ENCODE measurements at regions not wholly inside any gene's neighbourhood (a gene's known extent, or its start where the extent isn't known, plus 50 kb on each side); places are given as distances from the start of the nearest gene placed in this dataset.
"Not testable (repeated sequence)": the region's sequence is repeated elsewhere in the genome, so short reads cannot be mapped to it uniquely, and the experiment has no call there.

GRCh38 chr10:23779301-23779700 is 340.4 kb downstream of the OTUD1 start:
- peaks cover 0 to 1% (median 0%) of the 10 kb centered on the region in 5 donors for H3K9me3 ChIP-seq (ENCODE audit: control insufficient read depth in 5 of 5, low read length in 5 of 5)
- no peak overlapping the region for H3K9ac ChIP-seq (ENCODE audit: low read length in 5 of 5)
- no peak overlapping the region for H3K4me3 ChIP-seq (ENCODE audit: low read depth in 1 of 5, low read length in 5 of 5)
- H3K4me1 ChIP-seq (ENCODE audit: control insufficient read depth in 5 of 5, insufficient read depth in 5 of 5, low read length in 5 of 5): no peaks in the 10 kb centered on the region
- H3K27me3 ChIP-seq (ENCODE audit: control insufficient read depth in 5 of 5, insufficient read depth in 4 of 5, low read length in 5 of 5): no peaks in the 10 kb centered on the region
- H3K27ac ChIP-seq (ENCODE audit: low read depth, low read length): no peak overlapping the region
- H3K36me3 ChIP-seq (ENCODE audit: control insufficient read depth in 5 of 5, insufficient read depth in 5 of 5, low read length in 5 of 5): no peaks in the 10 kb centered on the region

GRCh38 chr10:23780331-23780730 is 341.5 kb downstream of the OTUD1 start:
- Histone ChIP-seq H3K27ac (ENCODE audit: low read depth, low read length) (no peak overlapping the region), H3K27me3 (ENCODE audit: control insufficient read depth in 5 of 5, insufficient read depth in 4 of 5, low read length in 5 of 5) (no peaks in the 10 kb centered on the region), H3K36me3 (ENCODE audit: control insufficient read depth in 5 of 5, insufficient read depth in 5 of 5, low read length in 5 of 5) (no peaks in the 10 kb centered on the region), H3K4me3 (ENCODE audit: low read depth in 1 of 5, low read length in 5 of 5) (no peak overlapping the region), H3K9me3 (ENCODE audit: control insufficient read depth in 5 of 5, low read length in 5 of 5) (no peaks in the 10 kb centered on the region), H3K4me1 (ENCODE audit: control insufficient read depth in 5 of 5, insufficient read depth in 5 of 5, low read length in 5 of 5) (no peaks in the 10 kb centered on the region), H3K9ac (ENCODE audit: low read length in 5 of 5) (no peak overlapping the region)

- Histone ChIP-seq H3K27ac (ENCODE audit: low read depth, low read length) (no peak overlapping the region), H3K4me1 (ENCODE audit: control insufficient read depth in 5 of 5, insufficient read depth in 5 of 5, low read length in 5 of 5) (peaks cover 0 to 5% (median 0%) of the 10 kb centered on the region in 5 donors), H3K36me3 (ENCODE audit: control insufficient read depth in 5 of 5, insufficient read depth in 5 of 5, low read length in 5 of 5) (no peaks in the 10 kb centered on the region), H3K4me3 (ENCODE audit: low read depth in 1 of 5, low read length in 5 of 5) (no peak overlapping the region), H3K9ac (ENCODE audit: low read length in 5 of 5) (no peak overlapping the region), H3K9me3 (ENCODE audit: control insufficient read depth in 5 of 5, low read length in 5 of 5) (no peaks in the 10 kb centered on the region), H3K27me3 (ENCODE audit: control insufficient read depth in 5 of 5, insufficient read depth in 4 of 5, low read length in 5 of 5) (no peaks in the 10 kb centered on the region)
These were observed 347.7 kb downstream of the OTUD1 start for GRCh38 chr10:23786594-23786993.

- Histone ChIP-seq H3K4me1 (ENCODE audit: control insufficient read depth in 5 of 5, insufficient read depth in 5 of 5, low read length in 5 of 5) (peaks cover 0 to 3% (median 0%) of the 10 kb centered on the region in 5 donors), H3K27me3 (ENCODE audit: control insufficient read depth in 5 of 5, insufficient read depth in 4 of 5, low read length in 5 of 5) (no peaks in the 10 kb centered on the region), H3K9me3 (ENCODE audit: control insufficient read depth in 5 of 5, low read length in 5 of 5) (no peaks in the 10 kb centered on the region), H3K27ac (ENCODE audit: low read depth, low read length) (no peak overlapping the region), H3K36me3 (ENCODE audit: control insufficient read depth in 5 of 5, insufficient read depth in 5 of 5, low read length in 5 of 5) (no peaks in the 10 kb centered on the region), H3K4me3 (ENCODE audit: low read depth in 1 of 5, low read length in 5 of 5) (no peak overlapping the region), H3K9ac (ENCODE audit: low read length in 5 of 5) (no peak overlapping the region)
These were observed 354.7 kb downstream of the OTUD1 start for GRCh38 chr10:23793577-23793976.

DNA sequence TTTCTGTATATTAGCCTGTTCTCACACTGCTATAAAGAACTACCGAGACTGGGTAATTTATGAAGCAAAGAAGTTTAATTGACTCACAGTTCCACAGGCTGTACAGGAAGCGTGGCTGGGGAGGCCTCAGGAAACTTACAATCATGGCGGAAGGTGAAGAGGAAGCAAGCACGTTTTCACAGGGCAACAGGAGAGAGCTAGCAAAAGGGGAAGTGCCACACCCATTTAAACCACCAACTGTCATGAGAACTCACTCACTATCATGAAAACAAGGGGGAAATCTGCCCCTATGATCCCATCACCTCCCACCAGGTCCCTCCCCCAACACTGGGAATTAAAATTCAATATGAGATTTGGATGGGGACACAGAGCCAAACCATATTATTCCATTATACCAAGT is 358.6 kb downstream of the OTUD1 start:
- not testable (repeated sequence) for H3K4me1 ChIP-seq (ENCODE audit: control insufficient read depth in 5 of 5, insufficient read depth in 5 of 5, low read length in 5 of 5); H3K9ac ChIP-seq (ENCODE audit: low read length in 5 of 5); H3K27me3 ChIP-seq (ENCODE audit: control insufficient read depth in 5 of 5, insufficient read depth in 4 of 5, low read length in 5 of 5); H3K4me3 ChIP-seq (ENCODE audit: low read depth in 1 of 5, low read length in 5 of 5); H3K9me3 ChIP-seq (ENCODE audit: control insufficient read depth in 5 of 5, low read length in 5 of 5); H3K27ac ChIP-seq (ENCODE audit: low read depth, low read length); H3K36me3 ChIP-seq (ENCODE audit: control insufficient read depth in 5 of 5, insufficient read depth in 5 of 5, low read length in 5 of 5)

- Histone ChIP-seq H3K9ac (ENCODE audit: low read length in 5 of 5) (no peak overlapping the region), H3K27ac (ENCODE audit: low read depth, low read length) (no peak overlapping the region), H3K27me3 (ENCODE audit: control insufficient read depth in 5 of 5, insufficient read depth in 4 of 5, low read length in 5 of 5) (no peaks in the 10 kb centered on the region), H3K36me3 (ENCODE audit: control insufficient read depth in 5 of 5, insufficient read depth in 5 of 5, low read length in 5 of 5) (no peaks in the 10 kb centered on the region), H3K4me1 (ENCODE audit: control insufficient read depth in 5 of 5, insufficient read depth in 5 of 5, low read length in 5 of 5) (no peaks in the 10 kb centered on the region), H3K9me3 (ENCODE audit: control insufficient read depth in 5 of 5, low read length in 5 of 5) (no peaks in the 10 kb centered on the region), H3K4me3 (ENCODE audit: low read depth in 1 of 5, low read length in 5 of 5) (no peak overlapping the region)
These were observed 365.2 kb downstream of the OTUD1 start for GRCh38 chr10:23804125-23804524.

GRCh38 chr10:23813687-23814086 is 374.8 kb downstream of the OTUD1 start:
- Histone ChIP-seq H3K9ac (ENCODE audit: low read length in 5 of 5) (no peak overlapping the region), H3K27me3 (ENCODE audit: control insufficient read depth in 5 of 5, insufficient read depth in 4 of 5, low read length in 5 of 5) (no peaks in the 10 kb centered on the region), H3K36me3 (ENCODE audit: control insufficient read depth in 5 of 5, insufficient read depth in 5 of 5, low read length in 5 of 5) (no peaks in the 10 kb centered on the region), H3K4me1 (ENCODE audit: control insufficient read depth in 5 of 5, insufficient read depth in 5 of 5, low read length in 5 of 5) (no peaks in the 10 kb centered on the region), H3K27ac (ENCODE audit: low read depth, low read length) (no peak overlapping the region), H3K9me3 (ENCODE audit: control insufficient read depth in 5 of 5, low read length in 5 of 5) (no peaks in the 10 kb centered on the region), H3K4me3 (ENCODE audit: low read depth in 1 of 5, low read length in 5 of 5) (no peak overlapping the region)

DNA sequence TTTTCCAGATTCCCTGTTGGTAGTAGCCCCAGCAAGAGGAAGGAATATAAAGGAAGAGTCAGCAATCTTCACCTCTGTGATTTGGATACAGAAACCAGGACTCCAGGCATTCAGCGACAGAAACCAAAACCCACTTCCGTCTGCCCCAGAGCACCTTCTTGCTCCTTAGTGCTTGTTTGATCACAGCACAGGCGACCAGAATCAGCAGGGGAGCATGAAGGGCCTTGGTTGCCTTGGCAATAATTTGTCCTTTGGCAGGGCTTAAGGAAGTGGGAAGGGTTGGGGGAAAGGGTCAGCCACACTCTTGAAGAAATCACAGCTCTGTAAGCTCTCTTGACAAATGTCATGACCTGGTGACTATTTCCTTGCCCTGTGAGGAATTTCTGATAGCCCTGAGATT is 379.6 kb downstream of the OTUD1 start:
- no peak overlapping the region for H3K9ac ChIP-seq (ENCODE audit: low read length in 5 of 5)
- no peaks in the 10 kb centered on the region for H3K27me3 ChIP-seq (ENCODE audit: control insufficient read depth in 5 of 5, insufficient read depth in 4 of 5, low read length in 5 of 5)
- H3K4me1 ChIP-seq (ENCODE audit: control insufficient read depth in 5 of 5, insufficient read depth in 5 of 5, low read length in 5 of 5): no peaks in the 10 kb centered on the region
- no peak overlapping the region for H3K4me3 ChIP-seq (ENCODE audit: low read depth in 1 of 5, low read length in 5 of 5)
- H3K27ac ChIP-seq (ENCODE audit: low read depth, low read length): no peak overlapping the region
- H3K9me3 ChIP-seq (ENCODE audit: control insufficient read depth in 5 of 5, low read length in 5 of 5): no peaks in the 10 kb centered on the region
- H3K36me3 ChIP-seq (ENCODE audit: control insufficient read depth in 5 of 5, insufficient read depth in 5 of 5, low read length in 5 of 5): no peaks in the 10 kb centered on the region

DNA sequence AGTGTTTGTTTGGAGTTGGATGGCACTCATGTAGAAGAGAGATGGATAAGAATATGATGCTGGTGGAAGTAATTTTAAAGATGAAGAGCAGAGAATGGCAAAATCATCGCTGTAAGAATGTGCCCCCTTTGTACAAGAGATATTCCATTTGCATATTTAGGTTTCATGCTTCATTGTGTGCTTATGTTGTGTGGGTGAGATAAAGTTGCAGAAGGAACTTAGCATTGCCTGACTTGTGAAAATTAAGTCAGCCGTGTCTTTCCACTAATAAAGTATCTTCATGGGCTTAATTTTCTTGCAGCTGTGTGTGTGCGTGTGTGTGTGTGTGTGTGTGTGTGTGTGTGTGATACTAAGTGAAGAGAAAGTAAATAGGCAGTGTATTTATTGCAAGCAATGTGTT is 381.9 kb downstream of the OTUD1 start:
- Histone ChIP-seq H3K9ac (ENCODE audit: low read length in 5 of 5) (no peak overlapping the region), H3K27me3 (ENCODE audit: control insufficient read depth in 5 of 5, insufficient read depth in 4 of 5, low read length in 5 of 5) (no peaks in the 10 kb centered on the region)

GRCh38 chr10:23824822-23825221 is 384.1 kb upstream of the KIAA1217 start:
- Histone ChIP-seq H3K4me3 (ENCODE audit: low read depth in 1 of 5, low read length in 5 of 5) (no peak overlapping the region), H3K36me3 (ENCODE audit: control insufficient read depth in 5 of 5, insufficient read depth in 5 of 5, low read length in 5 of 5) (no peaks in the 10 kb centered on the region), H3K27ac (ENCODE audit: low read depth, low read length) (no peak overlapping the region), H3K9ac (ENCODE audit: low read length in 5 of 5) (no peak overlapping the region), H3K9me3 (ENCODE audit: control insufficient read depth in 5 of 5, low read length in 5 of 5) (peaks cover 0 to 3% (median 0%) of the 10 kb centered on the region in 5 donors), H3K27me3 (ENCODE audit: control insufficient read depth in 5 of 5, insufficient read depth in 4 of 5, low read length in 5 of 5) (peaks cover 0 to 2% (median 0%) of the 10 kb centered on the region in 5 donors), H3K4me1 (ENCODE audit: control insufficient read depth in 5 of 5, insufficient read depth in 5 of 5, low read length in 5 of 5) (no peaks in the 10 kb centered on the region)

More for the DNA sequence above, 381.9 kb downstream of the OTUD1 start:
- Histone ChIP-seq H3K9me3 (ENCODE audit: control insufficient read depth in 5 of 5, low read length in 5 of 5) (no peaks in the 10 kb centered on the region), H3K36me3 (ENCODE audit: control insufficient read depth in 5 of 5, insufficient read depth in 5 of 5, low read length in 5 of 5) (no peaks in the 10 kb centered on the region), H3K27ac (ENCODE audit: low read depth, low read length) (no peak overlapping the region), H3K4me1 (ENCODE audit: control insufficient read depth in 5 of 5, insufficient read depth in 5 of 5, low read length in 5 of 5) (no peaks in the 10 kb centered on the region), H3K4me3 (ENCODE audit: low read depth in 1 of 5, low read length in 5 of 5) (no peak overlapping the region)

GRCh38 chr10:23826421-23826820 is 382.5 kb upstream of the KIAA1217 start:
- no peak overlapping the region for H3K9ac ChIP-seq (ENCODE audit: low read length in 5 of 5)
- H3K9me3 ChIP-seq (ENCODE audit: control insufficient read depth in 5 of 5, low read length in 5 of 5): peaks cover 0 to 3% (median 0%) of the 10 kb centered on the region in 5 donors
- H3K36me3 ChIP-seq (ENCODE audit: control insufficient read depth in 5 of 5, insufficient read depth in 5 of 5, low read length in 5 of 5): no peaks in the 10 kb centered on the region
- no peaks in the 10 kb centered on the region for H3K4me1 ChIP-seq (ENCODE audit: control insufficient read depth in 5 of 5, insufficient read depth in 5 of 5, low read length in 5 of 5)
- no peak overlapping the region for H3K27ac ChIP-seq (ENCODE audit: low read depth, low read length)
- H3K27me3 ChIP-seq (ENCODE audit: control insufficient read depth in 5 of 5, insufficient read depth in 4 of 5, low read length in 5 of 5): peaks cover 0 to 2% (median 0%) of the 10 kb centered on the region in 5 donors
- H3K4me3 ChIP-seq (ENCODE audit: low read depth in 1 of 5, low read length in 5 of 5): no peak overlapping the region

Measured in subcutaneous abdominal adipose tissue (tissue), 5 donors.